ENCODE measurements at regions not wholly inside any gene's neighbourhood (a gene's known extent, or its start where the extent isn't known, plus 50 kb on each side); places are given as distances from the start of the nearest gene placed in this dataset.

- H3K27ac ChIP-seq = no peak overlapping the region
Observed at GRCh38 chr12:83477696-83478095, 791.0 kb downstream of the TMTC2 start.

GRCh38 chr12:83476695-83477690 is 790.3 kb downstream of the TMTC2 start:
- no peak for TF ChIP-seq CTCF (IDR thresholded peaks at IDR 0.05)
- no peaks in the 10 kb centered on the region for H3K36me3 ChIP-seq
- DNase-seq (no peak), ATAC-seq (no peak)
- no peak overlapping the region for H3K4me3 ChIP-seq
- H3K27me3 ChIP-seq (ENCODE audit: low read depth) = no peaks in the 10 kb centered on the region
- no peaks in the 10 kb centered on the region for H3K9me3 ChIP-seq
- intact Hi-C loops (cut with DNase I) = no loop called here
- no peak overlapping the region for H3K27ac ChIP-seq
- H3K4me1 ChIP-seq = no peaks in the 10 kb centered on the region

More at GRCh38 chr12:83477696-83478095, 791.0 kb downstream of the TMTC2 start:
- intact Hi-C loops (cut with DNase I) = no loop called here
- Histone ChIP-seq H3K4me3 (no peak overlapping the region), H3K36me3 (no peaks in the 10 kb centered on the region), H3K4me1 (no peaks in the 10 kb centered on the region), H3K9me3 (no peaks in the 10 kb centered on the region), H3K27me3 (ENCODE audit: low read depth) (no peaks in the 10 kb centered on the region)
- no peak for TF ChIP-seq CTCF (IDR thresholded peaks at IDR 0.05)
- ATAC-seq = no peak
- DNase-seq = no peak

GRCh38 chr12:83476006-83476405 is 789.3 kb downstream of the TMTC2 start:
- H3K36me3 ChIP-seq = no peaks in the 10 kb centered on the region
- DNase-seq (no peak), ATAC-seq (no peak)
- H3K27ac ChIP-seq = no peak overlapping the region
- intact Hi-C loops (cut with DNase I) = no loop called here
- H3K4me3 ChIP-seq = no peak overlapping the region
- H3K4me1 ChIP-seq = no peaks in the 10 kb centered on the region
- no peaks in the 10 kb centered on the region for H3K27me3 ChIP-seq (ENCODE audit: low read depth)
- no peaks in the 10 kb centered on the region for H3K9me3 ChIP-seq
- no peak for TF ChIP-seq CTCF (IDR thresholded peaks at IDR 0.05)

GRCh38 chr12:83474369-83474768 is 787.7 kb downstream of the TMTC2 start:
- Histone ChIP-seq H3K27me3 (ENCODE audit: low read depth) (no peaks in the 10 kb centered on the region), H3K36me3 (no peaks in the 10 kb centered on the region), H3K27ac (no peak overlapping the region), H3K4me3 (no peak overlapping the region), H3K4me1 (no peaks in the 10 kb centered on the region), H3K9me3 (no peaks in the 10 kb centered on the region)
- intact Hi-C loops (cut with DNase I) = no loop called here
- ATAC-seq = no peak
- TF ChIP-seq CTCF (IDR thresholded peaks at IDR 0.05) = no peak
- no peak for DNase-seq

- Histone ChIP-seq H3K9me3 (no peaks in the 10 kb centered on the region), H3K4me3 (no peak overlapping the region), H3K27ac (no peak overlapping the region), H3K4me1 (no peaks in the 10 kb centered on the region), H3K27me3 (ENCODE audit: low read depth) (no peaks in the 10 kb centered on the region), H3K36me3 (no peaks in the 10 kb centered on the region)
- no peak for DNase-seq
- ATAC-seq = no peak
- TF ChIP-seq CTCF (IDR thresholded peaks at IDR 0.05) = no peak
- intact Hi-C loops (cut with DNase I) = no loop called here
Observed at GRCh38 chr12:83473408-83474095, 786.8 kb downstream of the TMTC2 start.

All from lower lobe of right lung (tissue), 2 donors.